Pancreas (tissue), 10 donors: ENCODE measurements at regions not wholly inside any gene's neighbourhood (a gene's known extent, or its start where the extent isn't known, plus 50 kb on each side); places are given as distances from the start of the nearest gene placed in this dataset.

Experiments
- ATAC-seq, 4 donors: fragments of 200-7000 bp; cut with Tn5 transposase; one replicate each; pipeline versions ENCODE4 v1.8.0 to v1.9.1; 2020; ENCODE audit warnings: mild to moderate bottlenecking in 4 of 4, moderate library complexity in 4 of 4
- DNase-seq, 6 donors: peaks; one replicate each; pipeline ENCODE4 v3.0.0-alpha.2; 2020
- FAIRE-seq: peaks from 2 replicates; lab custom pipeline; 2012; peaks lifted over from hg19 to GRCh38; lab: Jason Lieb, UNC
- H3K27ac ChIP-seq, 4 donors: fragments of 200-600 bp; sonication (generic); 1 replicate in 3 of 4; 2 replicates in 1 of 4; pipeline versions ENCODE4 v1.5.0 to v1.8.0; 2020
- H3K27me3 ChIP-seq, 4 donors: fragments of 200-600 bp; one replicate each; pipeline ENCODE4 v1.8.0; 2021
- H3K36me3 ChIP-seq, 3 donors: fragments of 200-600 bp; sonication (generic) in 1 of 3; one replicate each; pipeline versions ENCODE4 v1.5.0 to v1.8.0; 2020 to 2021
- H3K4me1 ChIP-seq, 3 donors: fragments of 200-600 bp; one replicate each; pipeline ENCODE4 v1.8.0; 2021
- H3K4me3 ChIP-seq, 4 donors: fragments of 200-600 bp; sonication (generic) in 2 of 4; one replicate each; pipeline versions ENCODE4 v1.5.0 to v1.8.0; 2020 to 2021
- H3K9me3 ChIP-seq, 4 donors: fragments of 200-600 bp; one replicate each; pipeline ENCODE4 v1.8.0; 2021
- WGBS, 2 donors: extraction: QIAGEN DNeasy Blood & Tissue Kit; methylation state at CpG; one replicate each; pipeline ENCODE4 v1.1.7; 2013; 5-methylcytosine and 5-hydroxymethylcytosine counted together
- intact Hi-C, 3 donors: fragments of 100-400 bp; cut with DNase I; formaldehyde crosslinking; loops; one replicate each; pipeline versions ENCODE4 v1.11.1 to v1.14.2; 2022
- TF ChIP-seq, protein P1 (sequence below), 4 donors: fragments of 200-600 bp; sonication (generic) in 3 of 4; IDR thresholded peaks; one replicate each; pipeline versions ENCODE4 v1.5.0 to v1.8.0; 2021; ENCODE audit warnings: antibody characterized with exemption in 4 of 4
- donor health status: healthy with polysubstance abuse.
- donor health status: DM: no; HTN: no; CAD: no; lungs with moderate emphysema.
- donor health status: DM: no; HTN: no; CAD: no.
- donor health status: control.
- donor health status: control.
- donor health status: Bipolar disorder and iron deficiency.
- donor health status: DM: yes; HTN: yes; CAD: no.
- donor health status: DM: no; HTN: no; CAD: no.
- donor health status: DM: no; HTN: no; CAD: no.
- donor health status: DM: yes; HTN: yes; CAD: no.

DNA sequence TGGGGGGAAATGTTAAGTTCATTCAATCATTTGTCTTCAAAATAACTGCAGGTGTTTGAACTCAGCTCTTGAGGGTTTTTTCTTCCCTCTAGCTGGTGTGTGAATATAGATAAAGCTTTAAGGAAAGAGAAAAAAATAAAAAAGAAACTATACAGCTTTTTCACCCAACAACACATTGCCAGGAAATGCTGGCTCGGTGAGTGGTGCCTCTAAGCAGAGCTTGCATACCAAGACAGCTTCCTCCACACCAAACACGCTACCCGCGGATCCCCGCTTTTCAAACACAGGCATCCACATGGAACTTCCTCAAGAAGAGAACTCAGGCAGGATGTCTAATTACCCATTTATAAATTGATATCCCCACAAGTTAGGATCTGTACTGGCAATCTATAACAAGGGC lies 69.8 kb upstream of the TANK start:
- 76 to 81% methylated on average over 5 of the region's 5 CpGs for WGBS, 2 donors
- Histone ChIP-seq H3K9me3 (no peaks in the 10 kb centered on the region), H3K27me3 (no peaks in the 10 kb centered on the region), H3K36me3 (no peaks in the 10 kb centered on the region), H3K27ac (no peak overlapping the region), H3K4me3 (no peak overlapping the region), H3K4me1 (no peaks in the 10 kb centered on the region)
- DNase-seq (no peak), FAIRE-seq (no peak), ATAC-seq (no peak)
- TF ChIP-seq, protein P1, sequence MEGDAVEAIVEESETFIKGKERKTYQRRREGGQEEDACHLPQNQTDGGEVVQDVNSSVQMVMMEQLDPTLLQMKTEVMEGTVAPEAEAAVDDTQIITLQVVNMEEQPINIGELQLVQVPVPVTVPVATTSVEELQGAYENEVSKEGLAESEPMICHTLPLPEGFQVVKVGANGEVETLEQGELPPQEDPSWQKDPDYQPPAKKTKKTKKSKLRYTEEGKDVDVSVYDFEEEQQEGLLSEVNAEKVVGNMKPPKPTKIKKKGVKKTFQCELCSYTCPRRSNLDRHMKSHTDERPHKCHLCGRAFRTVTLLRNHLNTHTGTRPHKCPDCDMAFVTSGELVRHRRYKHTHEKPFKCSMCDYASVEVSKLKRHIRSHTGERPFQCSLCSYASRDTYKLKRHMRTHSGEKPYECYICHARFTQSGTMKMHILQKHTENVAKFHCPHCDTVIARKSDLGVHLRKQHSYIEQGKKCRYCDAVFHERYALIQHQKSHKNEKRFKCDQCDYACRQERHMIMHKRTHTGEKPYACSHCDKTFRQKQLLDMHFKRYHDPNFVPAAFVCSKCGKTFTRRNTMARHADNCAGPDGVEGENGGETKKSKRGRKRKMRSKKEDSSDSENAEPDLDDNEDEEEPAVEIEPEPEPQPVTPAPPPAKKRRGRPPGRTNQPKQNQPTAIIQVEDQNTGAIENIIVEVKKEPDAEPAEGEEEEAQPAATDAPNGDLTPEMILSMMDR (IDR thresholded peaks at IDR 0.05), result no peak
- intact Hi-C loops, result no loop called here

DNA sequence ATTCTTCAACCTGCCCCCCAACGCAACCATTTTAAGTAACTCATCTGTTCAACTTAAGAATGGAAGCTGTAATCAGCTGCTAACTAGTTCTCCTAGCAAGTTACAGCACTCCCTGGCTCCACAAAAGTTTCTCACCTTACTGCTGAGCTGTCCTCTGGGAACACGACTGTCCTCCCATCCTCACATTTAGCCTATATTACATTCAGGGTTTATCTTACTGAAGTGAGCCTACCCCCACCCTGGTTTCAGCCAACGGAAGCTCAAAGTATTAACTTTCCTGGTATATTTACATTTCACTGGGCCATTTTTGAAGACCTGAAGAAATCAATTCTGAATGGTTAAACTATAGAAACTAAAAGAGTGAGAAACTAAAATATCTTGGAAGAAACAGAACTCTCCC lies 64.9 kb upstream of the TANK start:
- FAIRE-seq, result no peak
- intact Hi-C loops, result no loop called here
- Histone ChIP-seq H3K27me3 (no peaks in the 10 kb centered on the region), H3K27ac (no peak overlapping the region), H3K4me1 (no peaks in the 10 kb centered on the region), H3K4me3 (no peak overlapping the region), H3K36me3 (no peaks in the 10 kb centered on the region), H3K9me3 (no peaks in the 10 kb centered on the region)
- no peak for ATAC-seq
- TF ChIP-seq, protein P1 (IDR thresholded peaks at IDR 0.05), result no peak
- no peak for DNase-seq
- WGBS, 2 donors, result 72 to 79% methylated on average over 3 of the region's 3 CpGs

DNA sequence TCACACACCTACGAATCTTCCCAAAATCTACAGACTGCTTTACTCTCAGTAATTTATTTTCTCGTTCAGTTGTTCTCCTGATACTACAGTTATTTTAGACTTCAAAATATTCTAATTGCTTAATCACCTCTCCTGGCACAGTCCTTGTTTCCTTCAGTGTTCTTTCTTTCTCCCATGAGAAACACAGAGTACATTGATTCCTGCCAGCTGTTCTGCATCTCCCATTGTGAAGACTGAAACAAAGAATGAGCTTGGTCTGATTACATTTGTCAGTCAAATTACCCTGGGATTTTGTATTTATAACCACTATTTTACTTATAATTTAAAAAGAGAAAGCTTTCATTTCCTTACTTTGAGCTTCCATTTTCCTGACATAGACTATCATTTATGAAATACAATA lies 63.9 kb upstream of the TANK start:
- no peaks in the 10 kb centered on the region for H3K4me1 ChIP-seq
- TF ChIP-seq, protein P1 (IDR thresholded peaks at IDR 0.05), result no peak
- no peaks in the 10 kb centered on the region for H3K27me3 ChIP-seq
- no peak for DNase-seq
- H3K36me3 ChIP-seq, result no peaks in the 10 kb centered on the region
- no peak for FAIRE-seq
- no peak overlapping the region for H3K27ac ChIP-seq
- intact Hi-C loops, result no loop called here
- H3K4me3 ChIP-seq, result no peak overlapping the region
- no peaks in the 10 kb centered on the region for H3K9me3 ChIP-seq
- ATAC-seq, result no peak
- WGBS, 2 donors, result 45 to 61% methylated on average over 2 of the region's 2 CpGs

DNA sequence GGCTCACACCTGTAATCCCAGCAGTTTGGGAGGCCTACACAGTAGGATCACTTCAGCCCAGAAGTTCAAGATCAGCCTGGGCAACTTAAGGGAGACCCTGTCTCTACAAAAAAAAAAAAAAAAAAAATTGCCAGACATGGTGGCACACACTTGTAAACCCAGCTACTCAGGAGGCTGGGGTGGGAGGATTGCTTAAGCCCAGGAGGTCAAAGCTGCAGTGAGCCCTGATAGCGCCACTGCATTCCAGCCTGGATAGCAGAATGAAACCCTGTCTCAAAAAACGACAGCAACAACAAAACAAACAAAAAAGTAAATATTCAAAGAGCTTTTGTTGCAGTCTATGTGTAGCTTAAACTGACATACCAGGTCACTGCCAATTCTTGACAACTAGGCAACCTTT lies 63.1 kb upstream of the TANK start:
- WGBS, 2 donors, result 57 to 68% methylated on average over 2 of the region's 2 CpGs
- intact Hi-C loops, result no loop called here
- no peaks in the 10 kb centered on the region for H3K36me3 ChIP-seq
- H3K4me1 ChIP-seq, result no peaks in the 10 kb centered on the region
- H3K27me3 ChIP-seq, result no peaks in the 10 kb centered on the region
- TF ChIP-seq, protein P1 (IDR thresholded peaks at IDR 0.05), result no peak
- H3K27ac ChIP-seq, result no peak overlapping the region
- ATAC-seq (no peak), DNase-seq (no peak), FAIRE-seq (no peak)
- no peak overlapping the region for H3K4me3 ChIP-seq
- H3K9me3 ChIP-seq, result no peaks in the 10 kb centered on the region

DNA sequence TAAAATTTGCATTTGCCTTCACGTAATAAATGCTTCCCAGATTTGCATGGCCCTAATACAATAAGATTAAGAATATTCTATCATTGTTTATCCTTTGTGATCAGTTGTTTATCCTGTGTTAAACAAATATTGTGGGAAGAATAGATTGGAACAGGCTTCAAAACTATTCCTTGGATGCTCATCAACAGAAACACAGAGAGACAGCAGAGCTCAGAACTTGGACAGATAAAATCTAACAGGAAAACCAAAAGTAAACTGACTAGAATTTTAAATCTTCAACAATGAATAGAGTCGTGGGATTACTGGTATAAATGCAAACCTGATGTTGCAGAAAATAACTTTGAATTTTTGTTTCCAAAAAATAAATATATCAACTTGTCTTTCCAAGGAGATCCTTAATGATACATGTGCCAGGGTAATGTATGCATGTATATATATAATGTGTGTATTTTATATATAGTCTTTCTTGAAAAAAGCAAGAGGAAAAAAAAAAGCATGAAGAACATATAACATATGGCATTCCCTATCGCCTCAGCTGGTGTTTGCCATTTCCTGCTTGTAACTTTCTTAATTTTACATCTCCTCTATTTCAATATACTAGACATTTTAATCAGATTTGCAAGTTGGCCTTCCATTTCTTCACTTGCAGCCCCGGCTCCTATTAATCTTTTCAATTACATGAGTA lies 59.9 kb upstream of the TANK start:
- ATAC-seq, result no peak
- no peak for FAIRE-seq
- 69 to 77% methylated on average over 4 of the region's 4 CpGs for WGBS, 2 donors
- TF ChIP-seq, protein P1 (IDR thresholded peaks at IDR 0.05), result no peak
- Histone ChIP-seq H3K4me3 (no peak overlapping the region), H3K36me3 (no peaks in the 10 kb centered on the region), H3K4me1 (no peaks in the 10 kb centered on the region), H3K27me3 (no peaks in the 10 kb centered on the region), H3K9me3 (no peaks in the 10 kb centered on the region), H3K27ac (no peak overlapping the region)
- intact Hi-C loops, result no loop called here
- no peak for DNase-seq
